ENCODE measurements at regions not wholly inside any gene's neighbourhood (a gene's known extent, or its start where the extent isn't known, plus 50 kb on each side); places are given as distances from the start of the nearest gene placed in this dataset.

DNA sequence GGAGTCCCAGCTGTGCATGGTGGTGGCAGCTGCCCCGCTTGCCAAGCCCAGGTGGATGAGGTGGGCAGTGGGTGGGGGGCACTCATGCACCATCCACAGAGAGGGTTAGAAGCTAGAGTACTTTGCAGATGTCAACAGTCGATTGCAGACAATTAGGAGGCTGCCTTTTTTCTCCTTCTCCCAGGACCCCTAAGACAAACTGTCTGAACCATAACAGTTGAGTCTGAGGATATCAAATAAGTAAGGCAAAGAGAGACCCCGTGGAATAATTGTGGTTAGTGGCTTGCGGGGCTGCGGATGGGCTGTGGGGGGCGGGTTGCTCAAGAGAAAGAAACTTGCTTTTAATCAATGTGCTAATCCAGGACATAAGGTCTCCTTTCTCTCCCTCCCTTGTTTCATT lies 926.2 kb downstream of the VRK1 start:
- TF ChIP-seq, protein P1, sequence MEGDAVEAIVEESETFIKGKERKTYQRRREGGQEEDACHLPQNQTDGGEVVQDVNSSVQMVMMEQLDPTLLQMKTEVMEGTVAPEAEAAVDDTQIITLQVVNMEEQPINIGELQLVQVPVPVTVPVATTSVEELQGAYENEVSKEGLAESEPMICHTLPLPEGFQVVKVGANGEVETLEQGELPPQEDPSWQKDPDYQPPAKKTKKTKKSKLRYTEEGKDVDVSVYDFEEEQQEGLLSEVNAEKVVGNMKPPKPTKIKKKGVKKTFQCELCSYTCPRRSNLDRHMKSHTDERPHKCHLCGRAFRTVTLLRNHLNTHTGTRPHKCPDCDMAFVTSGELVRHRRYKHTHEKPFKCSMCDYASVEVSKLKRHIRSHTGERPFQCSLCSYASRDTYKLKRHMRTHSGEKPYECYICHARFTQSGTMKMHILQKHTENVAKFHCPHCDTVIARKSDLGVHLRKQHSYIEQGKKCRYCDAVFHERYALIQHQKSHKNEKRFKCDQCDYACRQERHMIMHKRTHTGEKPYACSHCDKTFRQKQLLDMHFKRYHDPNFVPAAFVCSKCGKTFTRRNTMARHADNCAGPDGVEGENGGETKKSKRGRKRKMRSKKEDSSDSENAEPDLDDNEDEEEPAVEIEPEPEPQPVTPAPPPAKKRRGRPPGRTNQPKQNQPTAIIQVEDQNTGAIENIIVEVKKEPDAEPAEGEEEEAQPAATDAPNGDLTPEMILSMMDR (IDR thresholded peaks at IDR 0.05), result no peak
- TF ChIP-seq POLR2A (IDR thresholded peaks at IDR 0.05) (no peak), POLR2AphosphoS5 (IDR thresholded peaks at IDR 0.05) (no peak), EP300 (IDR thresholded peaks at IDR 0.05) (no peak)
